Smooth muscle cell (in vitro differentiated cells): ENCODE measurements at regions not wholly inside any gene's neighbourhood (a gene's known extent, or its start where the extent isn't known, plus 50 kb on each side); places are given as distances from the start of the nearest gene placed in this dataset.

Experiments used
- DNase-seq: peaks from one replicate; lab custom pipeline; 2025; ENCODE audit not compliant: unreplicated experiment; lab: John Stamatoyannopoulos, UW
- H2AFZ ChIP-seq: fragments of 200-600 bp; sonication (generic); 2 replicates; pipeline ENCODE4 v1.6.0; 2016; ENCODE audit warnings: antibody characterized with exemption, low read depth, mild to moderate bottlenecking
- H3F3A ChIP-seq: fragments of 200-600 bp; sonication (generic); 2 replicates; pipeline ENCODE4 v1.6.0; 2017; ENCODE audit warnings: antibody characterized with exemption, low read depth
- H3K27ac ChIP-seq: fragments of 200-600 bp; sonication (generic); 2 replicates; pipeline ENCODE4 v1.5.1; 2016; ENCODE audit warnings: low read depth, mild to moderate bottlenecking
- H3K27me3 ChIP-seq: fragments of 200-600 bp; sonication (generic); 2 replicates; pipeline ENCODE4 v1.6.1; 2016; ENCODE audit warnings: low read depth, mild to moderate bottlenecking
- H3K36me3 ChIP-seq: fragments of 200-600 bp; sonication (generic); 2 replicates; pipeline ENCODE4 v1.5.1; 2016; ENCODE audit warnings: low read depth
- H3K4me1 ChIP-seq: fragments of 200-600 bp; sonication (generic); 2 replicates; pipeline ENCODE4 v1.5.1; 2016; ENCODE audit warnings: low read depth
- H3K4me2 ChIP-seq: fragments of 200-600 bp; sonication (generic); 2 replicates; pipeline ENCODE4 v1.6.0; 2016; ENCODE audit warnings: mild to moderate bottlenecking
- H3K4me3 ChIP-seq: fragments of 200-600 bp; sonication (generic); 2 replicates; pipeline ENCODE4 v1.5.1; 2016; ENCODE audit warnings: mild to moderate bottlenecking
- H3K79me2 ChIP-seq: fragments of 200-600 bp; sonication (generic); 2 replicates; pipeline ENCODE4 v1.6.0; 2016; ENCODE audit warnings: low read depth, mild to moderate bottlenecking
- H3K9ac ChIP-seq: fragments of 200-600 bp; sonication (generic); 2 replicates; pipeline ENCODE4 v1.6.0; 2016; ENCODE audit warnings: low read depth
- H3K9me3 ChIP-seq: fragments of 200-600 bp; sonication (generic); replicated peaks from 2 replicates; pipeline ENCODE4 v1.5.1; 2016; ENCODE audit warnings: low read depth
- H4K20me1 ChIP-seq: fragments of 200-600 bp; sonication (generic); 2 replicates; pipeline ENCODE4 v1.6.0; 2016; ENCODE audit warnings: low read depth
- CTCF ChIP-seq: fragments of 200-600 bp; sonication (generic); IDR thresholded peaks from 2 replicates; pipeline ENCODE4 v1.5.1; 2017; ENCODE audit warnings: borderline replicate concordance, mild to moderate bottlenecking, antibody characterized with exemption; ENCODE audit not compliant: insufficient read depth, poor library complexity, severe bottlenecking
- WGBS: methylation state at CpG from one replicate; pipeline ENCODE4 v1.1.7; 2016; ENCODE audit warnings: low lambda C conversion rate; 5-methylcytosine and 5-hydroxymethylcytosine counted together

- WGBS = 52% methylated on average over 6 of the region's 6 CpGs
- DNase-seq = no peak
- no peak overlapping the region for H3K4me2 ChIP-seq
- H3K9me3 ChIP-seq = no peaks in the 10 kb centered on the region
- no peaks in the 10 kb centered on the region for H3K36me3 ChIP-seq
- no peaks in the 10 kb centered on the region for H3K79me2 ChIP-seq
- H3K27me3 ChIP-seq = peaks cover 11% of the 10 kb centered on the region
- H3F3A ChIP-seq = no peaks in the 10 kb centered on the region
- H4K20me1 ChIP-seq = no peaks in the 10 kb centered on the region
- TF ChIP-seq CTCF = no peak
- H3K4me3 ChIP-seq = no peak overlapping the region
- no peak overlapping the region for H2AFZ ChIP-seq
- no peak overlapping the region for H3K9ac ChIP-seq
- H3K4me1 ChIP-seq = no peaks in the 10 kb centered on the region
- no peak overlapping the region for H3K27ac ChIP-seq
These were observed 245.2 kb downstream of the CDH26 start for GRCh38 chr20:60203451-60203850.

- Histone ChIP-seq H2AFZ (no peak overlapping the region), H3K36me3 (no peaks in the 10 kb centered on the region), H3K79me2 (no peaks in the 10 kb centered on the region), H3K4me2 (no peak overlapping the region), H3K4me1 (no peaks in the 10 kb centered on the region), H3K9me3 (no peaks in the 10 kb centered on the region), H3K9ac (no peak overlapping the region), H3K4me3 (no peak overlapping the region), H3K27ac (no peak overlapping the region), H3F3A (no peaks in the 10 kb centered on the region), H3K27me3 (peaks cover 18% of the 10 kb centered on the region), H4K20me1 (no peaks in the 10 kb centered on the region)
- WGBS = 40% methylated on average over 4 of the region's 4 CpGs
- no peak for DNase-seq
- TF ChIP-seq CTCF = no peak
These were observed 246.4 kb downstream of the CDH26 start for GRCh38 chr20:60204601-60205000.

GRCh38 chr20:60206259-60206658 lies 248.0 kb downstream of the CDH26 start:
- H3K4me1 ChIP-seq = no peaks in the 10 kb centered on the region
- no peak overlapping the region for H3K27ac ChIP-seq
- no peak overlapping the region for H3K4me2 ChIP-seq
- no peak for DNase-seq
- no peak overlapping the region for H3K4me3 ChIP-seq
- no peaks in the 10 kb centered on the region for H4K20me1 ChIP-seq
- H2AFZ ChIP-seq = no peak overlapping the region
- H3K27me3 ChIP-seq = peaks cover 29% of the 10 kb centered on the region
- H3F3A ChIP-seq = no peaks in the 10 kb centered on the region
- no peaks in the 10 kb centered on the region for H3K36me3 ChIP-seq
- no peaks in the 10 kb centered on the region for H3K79me2 ChIP-seq
- no peak overlapping the region for H3K9ac ChIP-seq
- 42% methylated on average over 3 of the region's 3 CpGs for WGBS
- TF ChIP-seq CTCF = peak; percentile 35
- H3K9me3 ChIP-seq = no peaks in the 10 kb centered on the region

- no peak overlapping the region for H3K27ac ChIP-seq
- H3K9ac ChIP-seq = no peak overlapping the region
- H3K4me1 ChIP-seq = no peaks in the 10 kb centered on the region
- H3K79me2 ChIP-seq = no peaks in the 10 kb centered on the region
- no peak overlapping the region for H2AFZ ChIP-seq
- WGBS = 57% methylated on average over 4 of the region's 4 CpGs
- H3K9me3 ChIP-seq = no peaks in the 10 kb centered on the region
- TF ChIP-seq CTCF = no peak
- no peaks in the 10 kb centered on the region for H3K36me3 ChIP-seq
- no peak for DNase-seq
- H3K4me3 ChIP-seq = no peak overlapping the region
- H4K20me1 ChIP-seq = no peaks in the 10 kb centered on the region
- no peak overlapping the region for H3K4me2 ChIP-seq
- no peaks in the 10 kb centered on the region for H3F3A ChIP-seq
- H3K27me3 ChIP-seq = peaks cover 33% of the 10 kb centered on the region
These were observed 250.8 kb downstream of the CDH26 start for GRCh38 chr20:60209048-60209447.
